Osteocyte (in vitro differentiated cells): ENCODE measurements at regions not wholly inside any gene's neighbourhood (a gene's known extent, or its start where the extent isn't known, plus 50 kb on each side); places are given as distances from the start of the nearest gene placed in this dataset.

Source experiments
- DNase-seq: peaks from one replicate; pipeline ENCODE4 v3.0.0; 2021; ENCODE audit warnings: mixed read lengths; ENCODE audit not compliant: unreplicated experiment; ENCODE audit errors: extremely low spot score
- H3K27ac Mint-ChIP-seq: one replicate; pipeline ENCODE4 v1.8.0; 2021; ENCODE audit warnings: mild to moderate bottlenecking, mixed read lengths; ENCODE audit not compliant: unreplicated experiment
- H3K27me3 Mint-ChIP-seq: one replicate; pipeline ENCODE4 v1.8.0; 2021; ENCODE audit warnings: mixed read lengths; ENCODE audit not compliant: unreplicated experiment
- H3K36me3 Mint-ChIP-seq: one replicate; pipeline ENCODE4 v1.8.0; 2021; ENCODE audit warnings: mixed read lengths; ENCODE audit not compliant: unreplicated experiment
- H3K4me1 Mint-ChIP-seq: one replicate; pipeline ENCODE4 v1.8.0; 2021; ENCODE audit warnings: mixed read lengths; ENCODE audit not compliant: unreplicated experiment
- H3K4me3 Mint-ChIP-seq: one replicate; pipeline ENCODE4 v1.8.0; 2021; ENCODE audit warnings: mild to moderate bottlenecking, moderate library complexity, mixed read lengths; ENCODE audit not compliant: unreplicated experiment
- H3K9me3 Mint-ChIP-seq: one replicate; pipeline ENCODE4 v1.8.0; 2021; ENCODE audit warnings: mixed read lengths; ENCODE audit not compliant: unreplicated experiment
- TF ChIP-seq, protein P1 (sequence below): fragments of 200-600 bp; sonication (generic); IDR thresholded peaks from 2 replicates; pipeline ENCODE4 v1.5.0; 2021; ENCODE audit warnings: antibody characterized with exemption, mild to moderate bottlenecking, moderate library complexity

- H3K27ac Mint-ChIP-seq = no peak overlapping the region
- peaks cover 19% of the 10 kb centered on the region for H3K4me1 Mint-ChIP-seq
- no peaks in the 10 kb centered on the region for H3K27me3 Mint-ChIP-seq
Observed at GRCh38 chr5:33072296-33072695, 361.2 kb downstream of the NPR3 start.

GRCh38 chr5:33072726-33073125, 361.6 kb downstream of the NPR3 start:
- Mint-ChIP-seq H3K4me3 (no peak overlapping the region), H3K36me3 (no peaks in the 10 kb centered on the region), H3K27me3 (no peaks in the 10 kb centered on the region), H3K9me3 (no peaks in the 10 kb centered on the region), H3K27ac (no peak overlapping the region), H3K4me1 (peaks cover 19% of the 10 kb centered on the region)
- TF ChIP-seq, protein P1, sequence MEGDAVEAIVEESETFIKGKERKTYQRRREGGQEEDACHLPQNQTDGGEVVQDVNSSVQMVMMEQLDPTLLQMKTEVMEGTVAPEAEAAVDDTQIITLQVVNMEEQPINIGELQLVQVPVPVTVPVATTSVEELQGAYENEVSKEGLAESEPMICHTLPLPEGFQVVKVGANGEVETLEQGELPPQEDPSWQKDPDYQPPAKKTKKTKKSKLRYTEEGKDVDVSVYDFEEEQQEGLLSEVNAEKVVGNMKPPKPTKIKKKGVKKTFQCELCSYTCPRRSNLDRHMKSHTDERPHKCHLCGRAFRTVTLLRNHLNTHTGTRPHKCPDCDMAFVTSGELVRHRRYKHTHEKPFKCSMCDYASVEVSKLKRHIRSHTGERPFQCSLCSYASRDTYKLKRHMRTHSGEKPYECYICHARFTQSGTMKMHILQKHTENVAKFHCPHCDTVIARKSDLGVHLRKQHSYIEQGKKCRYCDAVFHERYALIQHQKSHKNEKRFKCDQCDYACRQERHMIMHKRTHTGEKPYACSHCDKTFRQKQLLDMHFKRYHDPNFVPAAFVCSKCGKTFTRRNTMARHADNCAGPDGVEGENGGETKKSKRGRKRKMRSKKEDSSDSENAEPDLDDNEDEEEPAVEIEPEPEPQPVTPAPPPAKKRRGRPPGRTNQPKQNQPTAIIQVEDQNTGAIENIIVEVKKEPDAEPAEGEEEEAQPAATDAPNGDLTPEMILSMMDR = no peak
- DNase-seq = no peak

More at GRCh38 chr5:33072296-33072695, 361.2 kb downstream of the NPR3 start:
- no peaks in the 10 kb centered on the region for H3K9me3 Mint-ChIP-seq
- no peak overlapping the region for H3K4me3 Mint-ChIP-seq
- H3K36me3 Mint-ChIP-seq = no peaks in the 10 kb centered on the region
- TF ChIP-seq, protein P1 = no peak
- no peak for DNase-seq

DNA sequence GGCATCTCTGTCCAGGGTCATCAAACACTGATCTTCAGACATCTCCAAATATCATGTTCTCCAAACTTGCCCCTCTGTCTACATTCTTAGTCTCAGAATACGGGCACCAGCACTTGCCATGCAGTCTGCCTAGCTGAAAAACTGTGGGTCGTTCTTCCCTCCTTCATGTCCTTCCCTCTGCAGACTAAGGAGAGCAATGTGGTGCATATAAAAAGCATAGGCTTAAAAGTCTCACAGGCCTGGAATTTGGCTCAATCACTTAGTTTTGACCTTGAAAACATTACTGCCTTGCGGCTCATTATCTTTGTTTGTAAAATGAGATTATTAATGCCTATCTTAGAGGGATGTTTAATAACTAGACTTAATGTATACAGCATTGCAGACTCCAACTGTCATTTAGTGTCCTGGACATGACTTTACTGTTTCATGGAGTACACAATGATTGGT, 362.8 kb downstream of the NPR3 start:
- no peak overlapping the region for H3K4me3 Mint-ChIP-seq
- DNase-seq = no peak
- H3K27ac Mint-ChIP-seq = no peak overlapping the region
- TF ChIP-seq, protein P1 = no peak
- H3K4me1 Mint-ChIP-seq = peaks cover 19% of the 10 kb centered on the region
- H3K27me3 Mint-ChIP-seq = no peaks in the 10 kb centered on the region
- no peaks in the 10 kb centered on the region for H3K9me3 Mint-ChIP-seq
- no peaks in the 10 kb centered on the region for H3K36me3 Mint-ChIP-seq

DNA sequence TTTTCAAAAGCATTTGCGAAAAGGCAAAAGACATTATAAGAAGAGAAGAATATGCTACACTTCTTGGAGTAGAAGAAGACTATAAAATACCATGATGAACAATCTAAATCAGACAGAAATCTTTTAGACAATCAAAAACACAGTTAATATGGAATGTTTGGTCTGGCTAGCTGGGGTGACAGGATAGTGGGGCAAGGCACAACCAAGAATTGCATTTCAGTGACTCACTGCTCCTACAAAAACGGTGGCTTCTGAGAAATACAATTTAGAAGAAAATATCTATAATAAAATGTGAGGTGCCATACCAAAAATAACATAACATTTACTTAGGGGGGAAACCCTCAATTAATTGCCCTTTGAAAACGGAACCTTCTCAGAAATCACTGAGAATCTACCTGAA, 363.4 kb downstream of the NPR3 start:
- Mint-ChIP-seq H3K27me3 (no peaks in the 10 kb centered on the region), H3K4me1 (peaks cover 25% of the 10 kb centered on the region), H3K27ac (no peak overlapping the region), H3K4me3 (no peak overlapping the region), H3K36me3 (no peaks in the 10 kb centered on the region), H3K9me3 (no peaks in the 10 kb centered on the region)
- TF ChIP-seq, protein P1 = no peak
- DNase-seq = no peak

DNA sequence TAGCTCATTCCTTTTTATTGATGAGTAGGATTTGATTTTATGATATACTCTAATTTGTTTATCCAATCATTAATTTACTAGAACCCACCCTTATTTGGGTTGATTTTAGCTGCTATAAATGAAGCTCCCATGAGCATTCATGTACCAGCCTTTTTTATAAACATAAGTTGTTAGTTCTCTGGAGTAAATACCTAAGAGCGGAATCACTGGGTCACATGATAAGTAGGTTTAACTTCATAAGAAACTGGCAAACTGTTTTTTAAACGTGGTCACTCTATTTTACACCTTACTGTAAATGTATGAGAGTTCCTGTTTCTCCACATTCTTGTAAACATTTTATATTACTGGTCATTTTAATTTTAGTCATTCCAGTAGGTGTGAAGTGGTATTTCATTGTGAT, 364.6 kb downstream of the NPR3 start:
- Mint-ChIP-seq H3K4me3 (no peak overlapping the region), H3K27ac (no peak overlapping the region), H3K9me3 (no peaks in the 10 kb centered on the region), H3K4me1 (peaks cover 37% of the 10 kb centered on the region), H3K36me3 (no peaks in the 10 kb centered on the region), H3K27me3 (no peaks in the 10 kb centered on the region)
- TF ChIP-seq, protein P1 = no peak
- DNase-seq = no peak
